GF-D8 (cell line): ENCODE measurements at regions not wholly inside any gene's neighbourhood (a gene's known extent, or its start where the extent isn't known, plus 50 kb on each side); places are given as distances from the start of the nearest gene placed in this dataset.
A peak's percentile ranks its signal among the peaks of the same experiment; 100 is the strongest.

Experiments used
- DNase-seq: peaks from one replicate; lab custom pipeline; 2025; lab: John Stamatoyannopoulos, UW

DNA sequence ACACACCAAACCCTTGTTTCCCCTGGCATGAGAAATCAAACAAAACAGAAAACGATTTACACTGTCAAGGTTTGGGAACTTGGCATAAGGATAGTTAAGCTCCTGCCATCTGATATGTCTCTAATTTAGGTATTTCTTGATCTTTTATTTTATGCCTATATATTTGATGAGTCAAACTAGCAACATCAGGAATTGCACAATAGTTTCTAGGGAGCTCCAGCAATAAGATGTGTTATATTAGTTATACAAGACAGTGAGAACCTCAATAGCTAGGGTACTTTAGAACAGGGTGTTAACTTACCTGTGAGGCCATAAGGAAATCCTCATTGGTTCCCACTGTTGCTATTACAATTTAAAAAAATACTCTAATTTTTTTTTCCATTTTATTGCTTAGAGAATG is 474.2 kb downstream of the GBA3 start:
- DNase-seq = no peak

DNA sequence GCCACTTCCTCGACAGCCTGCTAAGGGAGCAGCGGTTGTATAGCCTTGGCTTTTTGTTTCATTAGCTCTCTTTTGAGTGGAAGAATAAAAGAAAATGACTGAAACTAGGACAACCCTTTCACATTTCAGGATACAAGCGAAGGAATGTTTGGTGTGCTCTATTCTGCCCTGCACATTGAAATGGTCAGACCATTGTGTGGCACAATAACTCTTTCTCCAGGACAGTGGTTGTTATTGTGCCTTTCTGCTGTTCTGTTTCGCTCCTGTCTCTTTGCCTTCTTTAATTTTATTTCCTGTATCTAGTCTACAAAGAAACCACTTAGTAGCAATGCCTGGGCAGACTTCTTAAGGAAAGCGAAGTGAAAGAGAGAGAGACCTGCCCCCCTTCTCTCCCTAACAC is 473.7 kb downstream of the GBA3 start:
- no peak for DNase-seq

DNA sequence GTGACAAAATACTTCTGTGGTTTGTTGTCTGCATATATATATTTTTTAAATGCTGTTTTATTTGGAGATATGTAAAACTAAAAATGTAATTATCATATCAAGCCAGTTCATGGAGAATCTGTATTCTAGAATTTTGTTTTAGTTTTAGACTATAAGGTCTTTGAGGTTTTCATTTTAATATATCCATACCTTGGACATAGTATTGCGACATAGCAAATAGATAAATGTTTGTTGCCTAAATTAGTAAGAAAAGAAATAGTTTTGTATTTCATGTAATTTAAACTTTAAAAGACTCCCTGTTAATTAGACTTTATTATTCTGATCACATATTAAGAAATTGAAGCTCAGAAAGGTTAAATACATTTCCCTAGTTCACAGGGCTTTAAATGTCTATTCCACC is 472.9 kb downstream of the GBA3 start:
- DNase-seq = no peak

DNA sequence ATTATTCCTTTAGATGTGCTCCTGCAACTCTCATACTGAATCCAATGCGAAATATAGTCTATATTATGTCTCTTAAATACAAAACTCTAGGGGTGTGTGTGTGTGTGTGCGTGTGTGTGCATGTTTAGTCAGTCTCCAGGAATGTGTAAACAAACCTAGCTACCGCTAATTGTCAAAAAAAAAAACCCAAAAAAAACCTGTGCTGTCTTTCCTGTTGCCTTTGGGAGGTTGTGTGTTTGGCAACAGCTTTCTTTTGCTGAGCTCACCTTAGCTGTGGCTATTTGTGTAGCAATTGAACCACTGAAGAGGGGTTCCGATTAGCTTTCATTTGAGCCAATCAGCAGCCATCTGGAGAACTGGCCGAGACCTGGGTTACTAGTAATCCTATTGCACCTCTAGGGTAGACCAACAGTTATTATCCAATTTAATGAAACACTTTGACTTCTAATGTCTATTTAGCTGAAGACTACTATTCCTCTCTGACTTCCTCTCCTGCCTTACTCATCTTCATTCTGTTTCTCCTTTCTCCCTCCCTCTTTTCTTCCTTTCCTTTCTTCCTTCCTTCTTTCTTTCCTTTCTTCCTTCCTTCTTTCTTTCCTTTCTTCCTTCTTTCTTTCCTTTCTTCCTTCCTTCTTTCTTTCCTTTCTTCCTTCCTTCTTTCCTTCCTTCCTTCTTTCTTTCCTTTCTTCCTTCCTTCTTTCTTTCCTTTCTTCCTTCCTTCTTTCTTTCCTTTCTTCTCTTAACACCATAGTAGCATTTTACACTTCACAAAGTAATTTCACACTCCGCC is 471.1 kb downstream of the GBA3 start:
- DNase-seq = no peak

DNA sequence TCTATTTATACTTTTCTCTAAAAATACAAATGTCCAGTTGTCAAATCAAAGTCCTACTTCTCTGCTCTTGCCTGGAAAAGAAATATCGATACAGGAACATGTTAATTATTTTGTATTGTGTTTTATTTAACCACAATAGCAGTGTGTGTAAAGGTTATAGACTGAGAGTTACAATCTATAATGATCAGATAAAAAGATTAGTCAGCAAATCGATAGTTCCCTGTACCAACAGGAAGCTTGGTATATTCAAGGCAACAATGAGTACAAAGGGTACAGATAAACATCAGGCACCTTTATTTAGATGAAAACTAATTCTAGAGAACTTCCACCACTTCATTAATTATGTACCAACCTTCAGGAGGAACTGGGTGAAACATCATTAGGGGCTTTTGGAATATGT is 469.5 kb downstream of the GBA3 start:
- DNase-seq = no peak

DNA sequence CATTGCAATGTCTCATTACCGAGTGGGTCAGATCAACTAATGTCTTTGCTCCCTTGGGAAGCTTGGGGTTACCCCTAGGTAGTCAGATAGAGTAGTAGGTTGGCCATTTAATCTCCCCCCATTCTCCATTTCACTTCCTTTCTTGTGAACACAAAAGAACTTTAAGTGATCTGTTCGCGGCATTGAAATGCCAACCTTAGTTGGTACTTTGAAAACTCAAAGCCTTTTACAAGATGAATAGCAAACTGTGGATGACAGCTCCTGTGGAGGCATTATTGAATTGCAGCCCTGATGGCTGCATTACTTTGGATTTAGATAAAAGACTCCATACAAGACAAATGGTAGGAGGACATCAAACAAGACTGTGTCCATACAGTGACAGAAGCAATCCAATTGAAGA is 469.1 kb downstream of the GBA3 start:
- no peak for DNase-seq

DNA sequence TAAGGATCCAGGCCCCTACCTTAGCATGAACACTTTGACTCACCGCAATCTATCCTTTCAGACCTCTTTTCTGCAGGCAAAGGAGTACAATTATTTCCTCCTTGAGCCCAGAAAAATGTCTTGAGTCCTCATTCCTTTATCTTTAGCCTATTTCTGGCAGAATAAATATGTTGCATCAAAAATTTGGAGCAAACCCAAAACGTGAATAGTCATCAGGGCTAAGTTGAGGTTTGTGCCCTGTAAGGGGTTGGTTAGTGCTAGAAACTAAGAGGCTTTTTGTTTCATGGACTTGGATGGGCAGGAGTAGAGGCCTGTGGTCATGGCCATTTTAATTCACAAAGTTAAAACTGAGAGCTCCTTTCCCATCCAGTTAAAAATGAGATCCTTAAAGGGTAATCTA is 460.3 kb downstream of the GBA3 start:
- no peak for DNase-seq

DNA sequence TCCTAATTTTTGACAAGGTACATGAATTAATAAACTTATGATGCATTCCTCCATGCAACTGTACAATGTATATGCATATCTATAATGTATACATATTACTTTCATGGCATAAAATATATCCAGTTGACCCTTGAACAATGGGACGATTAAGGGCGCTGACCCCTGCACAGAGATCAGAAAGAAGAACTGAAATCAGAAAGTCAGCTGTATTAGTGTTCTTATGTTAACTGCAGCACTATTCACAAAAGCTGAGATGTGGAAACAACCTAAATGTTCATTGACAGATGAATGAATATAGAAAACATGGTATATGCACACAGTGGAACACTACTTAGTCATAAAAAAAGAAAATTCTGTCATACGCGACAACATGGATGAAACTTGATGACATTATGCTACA is 457.1 kb downstream of the GBA3 start:
- no peak for DNase-seq

DNA sequence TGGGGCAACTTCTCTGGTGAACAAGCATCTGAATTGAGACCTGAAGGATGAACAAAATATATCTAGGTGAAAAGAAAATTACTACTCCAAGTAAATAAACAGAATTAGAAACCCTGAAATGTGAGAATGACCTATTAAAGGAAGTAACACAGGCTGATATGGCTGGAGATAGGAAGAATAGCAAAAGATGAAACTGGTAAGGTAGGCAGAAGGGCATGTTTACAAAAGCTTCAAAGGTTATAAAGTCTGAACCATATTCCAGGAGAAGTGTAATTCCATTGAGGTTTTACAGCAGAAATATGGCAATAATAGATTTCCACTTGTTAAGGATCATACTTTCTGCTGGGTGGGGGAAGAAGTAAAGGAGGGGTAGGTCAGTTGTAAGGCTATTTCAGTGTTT is 452.0 kb downstream of the GBA3 start:
- no peak for DNase-seq

DNA sequence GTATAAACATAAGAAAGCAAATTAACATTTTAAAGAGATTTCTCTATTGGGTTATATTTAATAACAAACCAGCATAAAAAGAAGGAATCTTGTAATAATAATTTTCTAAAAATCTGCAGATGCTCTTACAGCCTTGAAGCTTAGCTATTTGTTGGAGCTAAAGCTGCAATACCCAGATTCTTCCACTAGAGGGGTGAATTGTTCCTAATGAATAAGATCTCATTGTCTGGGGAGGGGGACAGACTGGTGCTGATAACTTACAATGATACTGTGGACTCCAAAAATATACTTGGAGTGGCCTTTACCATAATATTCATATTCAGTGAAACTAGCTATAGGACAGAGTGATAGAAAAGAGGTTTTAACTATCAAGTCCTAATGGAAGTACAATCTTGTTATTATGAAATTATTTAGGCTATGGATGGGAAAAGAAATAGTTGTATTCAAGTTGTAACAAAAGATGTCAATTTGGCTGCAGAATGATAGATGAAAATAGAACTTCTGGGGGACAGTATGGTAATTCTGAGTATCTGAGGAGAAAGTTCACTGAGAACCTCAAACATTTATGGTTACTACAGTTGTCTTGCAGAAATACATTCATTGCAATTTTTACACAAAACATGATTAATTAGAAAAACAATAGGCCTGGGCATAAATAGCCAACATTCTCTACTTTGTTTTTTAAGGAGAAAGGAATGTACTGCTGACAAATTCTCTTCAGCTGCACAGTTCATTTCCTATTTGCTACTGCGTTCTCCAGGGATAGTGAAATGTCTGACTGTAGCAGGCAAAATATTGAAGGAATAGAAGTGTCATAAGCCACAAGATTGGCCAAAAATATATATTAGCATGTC is 443.3 kb downstream of the GBA3 start:
- no peak for DNase-seq

DNA sequence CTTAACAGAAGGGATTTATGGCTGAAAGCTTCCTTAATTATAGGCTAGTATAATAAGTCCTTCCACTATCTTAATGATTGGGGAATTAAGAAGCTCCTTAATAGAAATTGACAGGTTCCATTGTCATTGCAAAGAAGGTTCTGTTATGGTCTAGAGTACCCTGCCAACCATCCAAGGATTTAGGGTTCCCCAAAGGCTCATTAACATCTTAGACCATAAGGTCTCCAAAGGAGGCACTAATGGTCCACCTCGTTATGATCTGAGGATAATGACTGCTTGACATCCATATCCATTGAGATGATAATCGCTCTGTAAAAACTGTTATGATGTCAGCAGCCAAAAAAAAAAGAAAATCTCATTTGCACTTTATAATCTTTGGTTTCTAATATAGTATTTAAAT is 441.6 kb downstream of the GBA3 start:
- DNase-seq = no peak

DNA sequence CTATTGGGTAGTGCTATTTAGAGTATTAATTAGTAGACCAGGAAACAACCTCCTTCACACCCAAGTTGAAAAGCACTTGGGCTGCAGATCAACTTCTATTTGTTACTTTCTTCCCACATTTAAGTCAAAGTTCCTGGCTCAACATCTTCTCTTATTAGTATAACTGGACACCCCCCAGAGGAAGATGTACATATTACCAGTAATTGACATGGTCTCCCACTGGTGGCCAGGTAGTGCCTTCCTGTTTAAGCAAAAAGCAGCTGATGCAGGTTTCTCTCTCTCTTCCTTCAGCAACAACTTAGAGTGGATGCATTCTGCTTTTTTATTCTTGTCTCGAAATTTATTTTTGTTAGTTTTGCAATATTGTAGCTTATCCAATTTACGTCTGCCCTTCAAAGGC is 438.1 kb downstream of the GBA3 start:
- no peak for DNase-seq

DNA sequence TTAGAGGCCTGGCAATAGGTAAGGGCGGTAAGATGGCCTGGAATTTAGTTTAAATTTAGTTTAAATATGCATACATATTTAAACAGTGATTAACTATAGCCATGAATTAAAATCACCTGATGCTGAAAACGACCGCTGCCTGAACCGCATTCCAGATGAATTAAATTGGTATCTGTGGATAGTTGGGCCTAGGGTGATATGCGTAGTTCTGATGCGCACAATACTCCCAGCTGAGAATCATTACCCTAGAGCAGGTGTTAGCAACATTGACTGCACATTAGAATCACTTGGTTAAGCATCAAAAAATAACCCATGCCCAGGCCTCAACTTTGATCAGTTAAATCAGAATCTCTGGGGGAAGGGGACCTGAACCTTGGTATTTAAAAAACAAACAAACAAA is 432.4 kb downstream of the GBA3 start:
- DNase-seq = no peak

DNA sequence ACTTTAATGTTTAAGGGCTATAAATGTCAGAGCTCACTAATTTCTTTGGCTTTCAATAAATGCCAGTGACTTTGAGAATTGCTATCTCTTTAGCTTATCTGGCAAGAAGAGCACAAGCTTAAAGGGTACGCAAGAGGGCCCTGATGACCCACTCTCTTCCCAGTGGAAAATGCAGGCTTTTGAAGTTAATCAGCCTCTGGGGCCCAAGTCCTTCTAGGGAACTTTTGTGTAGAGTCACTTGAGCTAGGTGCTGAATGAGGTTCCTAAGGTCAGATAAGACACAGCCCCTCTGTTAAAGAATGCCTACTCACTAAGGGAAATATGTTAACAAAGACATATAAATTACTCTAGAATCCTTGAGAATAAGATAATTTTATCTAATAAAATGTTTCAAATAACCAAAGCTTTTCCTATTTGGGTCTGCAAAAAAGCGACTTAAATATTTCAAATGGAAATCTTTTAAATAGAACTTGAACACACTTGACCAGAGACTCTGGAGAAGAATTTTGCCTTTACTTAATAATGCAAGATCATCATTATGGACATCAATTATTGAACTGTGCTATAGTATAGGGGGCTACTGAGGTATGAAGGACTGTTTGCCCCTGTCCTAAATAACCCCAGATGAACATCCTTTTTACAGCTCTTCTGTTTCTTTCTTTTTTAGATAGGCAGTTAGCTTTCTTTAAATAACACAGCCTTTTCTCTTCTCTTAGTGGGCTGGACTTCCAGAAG is 430.1 kb downstream of the GBA3 start:
- no peak for DNase-seq

DNA sequence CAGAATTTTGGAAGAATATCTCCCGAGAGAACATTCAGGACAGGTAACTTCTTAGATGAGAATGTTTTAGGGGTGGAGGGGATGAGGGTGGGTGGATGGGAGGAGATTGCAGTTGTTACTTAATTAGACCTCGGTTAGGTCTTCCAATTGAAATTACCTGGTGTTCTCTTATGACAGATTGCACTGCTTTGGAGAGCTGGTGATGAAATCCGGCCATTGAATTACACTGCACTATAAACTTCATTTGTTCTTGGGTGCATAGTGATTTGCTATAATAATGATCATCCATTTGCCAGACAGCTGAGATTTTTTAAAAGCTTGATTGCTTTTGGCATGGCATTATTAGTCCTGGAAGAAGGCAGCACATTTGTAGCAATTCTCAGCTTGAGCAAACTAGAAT is 427.6 kb downstream of the GBA3 start:
- no peak for DNase-seq

DNA sequence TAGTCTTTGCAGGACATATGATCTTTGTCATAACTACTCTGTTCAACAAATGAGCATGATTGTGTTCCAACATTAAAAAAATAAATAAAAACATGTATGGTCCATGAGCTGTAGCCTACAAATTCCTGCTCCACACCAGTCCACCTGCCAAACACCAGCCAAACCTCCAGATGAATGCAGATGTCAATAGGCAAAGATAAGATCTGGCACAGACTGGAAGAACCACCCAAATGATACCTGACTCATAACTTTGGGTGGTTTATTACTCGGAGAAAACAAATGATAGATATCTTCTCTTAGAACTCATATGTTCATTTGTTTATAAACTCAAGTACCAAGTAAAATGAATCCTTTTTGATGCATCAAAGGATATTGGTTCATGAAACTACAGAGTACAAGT is 425.1 kb downstream of the GBA3 start:
- DNase-seq = no peak

DNA sequence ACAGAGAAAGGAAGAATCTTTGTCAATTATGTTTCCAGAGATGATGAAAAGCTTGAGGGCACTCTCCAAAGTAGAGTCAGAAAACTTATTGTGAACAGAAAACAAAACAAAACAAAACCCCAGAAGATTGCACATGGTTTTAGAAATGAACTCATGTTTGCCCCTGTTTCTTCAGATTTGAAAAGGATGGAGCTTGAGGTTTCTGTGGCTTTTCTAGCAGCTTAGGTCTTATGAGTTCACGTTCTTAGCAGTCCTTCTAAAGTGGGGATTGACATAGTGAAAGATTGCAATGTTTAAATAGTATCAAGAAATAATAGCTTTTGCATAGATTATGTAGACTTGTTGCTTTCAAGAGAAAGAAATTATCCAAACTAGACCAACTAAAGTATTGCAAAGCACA is 421.8 kb downstream of the GBA3 start:
- DNase-seq = no peak

DNA sequence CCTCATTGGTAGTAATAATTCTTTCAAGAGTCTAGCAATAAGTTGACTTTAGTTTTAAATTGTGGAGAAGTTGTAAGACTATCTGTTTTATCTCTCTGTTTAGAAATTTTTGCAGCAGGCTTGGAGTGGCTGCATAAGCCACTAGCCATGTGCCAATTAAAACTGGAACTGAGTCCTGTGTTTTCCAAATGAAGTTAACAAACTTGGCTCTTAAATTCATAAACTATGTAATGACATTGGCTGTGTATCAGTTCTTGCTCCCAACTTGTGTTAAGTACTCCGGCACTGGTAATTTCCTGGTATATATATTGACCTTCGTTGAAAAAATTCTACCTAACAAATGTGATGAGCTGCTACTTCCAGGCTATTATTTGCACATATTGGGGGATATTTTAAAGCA is 420.4 kb downstream of the GBA3 start:
- no peak for DNase-seq

DNA sequence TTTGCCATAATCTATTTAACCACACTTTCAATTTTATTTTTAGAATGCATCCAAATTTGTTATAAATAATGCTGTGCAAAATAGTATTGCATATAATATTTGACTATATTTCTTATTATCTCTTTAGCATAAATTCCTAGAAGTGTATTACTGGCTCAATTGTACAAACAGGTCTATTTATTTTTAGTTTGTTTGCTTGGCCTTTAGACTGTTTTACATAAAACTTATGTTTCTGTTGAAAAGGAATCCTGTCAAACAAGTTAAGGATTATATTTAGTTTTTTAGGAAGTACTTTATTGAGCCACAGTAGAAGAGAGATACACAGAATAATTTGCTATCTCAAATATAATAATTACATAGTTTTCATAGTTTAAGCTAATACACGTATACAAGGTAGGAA is 413.8 kb downstream of the GBA3 start:
- no peak for DNase-seq

DNA sequence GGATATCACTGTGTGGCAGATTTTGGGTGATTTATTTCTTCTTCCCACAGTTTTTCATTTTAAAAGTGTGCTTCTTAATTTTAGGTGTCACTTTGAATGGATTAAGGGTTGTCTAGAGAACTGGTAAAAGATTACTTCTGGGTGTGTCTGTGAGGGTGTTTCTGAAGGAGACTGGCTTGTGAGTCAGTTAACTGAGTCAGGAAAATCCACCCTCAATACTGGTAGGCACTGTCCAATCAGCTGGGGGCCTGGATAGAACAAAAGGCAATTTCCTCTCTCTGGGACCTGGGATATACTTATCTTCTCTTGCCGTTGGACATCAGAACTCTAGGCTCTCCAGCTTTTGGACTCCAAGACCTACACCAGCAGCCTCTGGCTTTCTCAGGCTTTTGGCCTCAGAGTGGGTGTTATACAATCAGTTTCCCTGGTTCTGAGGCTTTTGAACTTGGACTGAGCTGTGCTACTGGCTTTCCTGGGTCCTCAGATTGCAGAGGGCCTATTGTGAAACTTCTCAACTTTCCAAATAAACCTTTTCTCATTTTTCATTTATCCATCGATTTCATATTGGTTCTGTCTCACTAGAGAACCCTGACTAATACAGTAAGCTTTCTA is 413.1 kb downstream of the GBA3 start:
- no peak for DNase-seq

DNA sequence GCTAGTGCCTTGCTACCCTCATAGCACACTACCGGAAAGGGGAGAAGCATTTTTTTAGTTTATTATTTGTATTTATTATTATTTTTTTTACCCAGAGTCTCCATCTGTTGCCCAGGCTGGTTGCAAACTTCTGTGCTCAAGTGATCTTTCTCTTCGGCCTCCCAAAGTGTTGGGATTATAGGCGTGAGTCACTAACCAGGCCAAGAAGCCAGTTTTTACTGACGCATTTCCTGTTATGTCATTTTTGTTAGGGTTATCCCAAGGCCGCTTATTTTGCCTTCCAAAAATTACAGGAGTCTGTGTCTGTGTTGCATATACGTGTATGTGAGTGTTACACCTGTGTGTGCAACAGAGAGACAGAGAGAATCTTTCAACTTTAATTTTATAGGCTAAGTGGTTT is 404.5 kb downstream of the GBA3 start:
- no peak for DNase-seq

DNA sequence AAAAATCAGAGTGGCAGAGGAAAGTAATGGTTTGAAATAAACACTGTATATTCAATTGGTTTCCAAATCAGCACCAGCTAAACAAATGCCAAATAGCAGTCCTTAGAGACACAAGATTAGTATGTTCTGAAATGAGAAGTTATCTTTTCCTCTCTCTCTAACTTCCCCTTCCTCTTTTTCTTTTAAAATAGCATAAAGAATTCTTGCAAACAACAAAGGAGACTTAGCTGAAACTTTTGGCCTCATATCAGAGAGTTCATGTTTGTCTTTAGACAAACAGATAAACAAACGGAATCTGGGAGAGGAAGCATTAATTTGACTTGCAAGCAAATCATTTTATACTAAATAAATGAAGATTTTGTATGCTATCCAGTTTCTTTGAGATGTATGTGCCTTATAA is 399.0 kb downstream of the GBA3 start:
- DNase-seq = peak; percentile 1

DNA sequence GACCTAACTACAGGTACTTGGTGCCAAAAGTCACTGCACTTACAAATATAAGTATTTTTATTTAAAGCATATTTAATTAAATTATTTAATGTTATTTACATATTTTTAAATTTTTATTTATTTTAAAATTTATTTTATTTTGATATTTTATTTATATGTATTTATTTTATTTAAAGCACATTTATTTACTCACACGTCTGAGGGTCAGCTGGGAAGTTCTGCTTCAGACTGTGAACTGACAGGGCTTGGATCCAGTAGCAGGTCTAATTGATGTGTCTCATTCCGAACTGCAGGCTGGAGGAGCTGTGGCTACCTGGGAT is 392.5 kb downstream of the GBA3 start:
- no peak for DNase-seq
